ENCODE measurements at regions not wholly inside any gene's neighbourhood (a gene's known extent, or its start where the extent isn't known, plus 50 kb on each side); places are given as distances from the start of the nearest gene placed in this dataset.

GRCh38 chr13:34300559-34300958 is 482.6 kb downstream of the RFC3 start:
- TF ChIP-seq POLR2A (IDR thresholded peaks at IDR 0.05) (no peak), CTCF (IDR thresholded peaks at IDR 0.05) (no peak)

Data from vagina (tissue), 2 donors.